H1 (cell line): ENCODE measurements at regions not wholly inside any gene's neighbourhood (a gene's known extent, or its start where the extent isn't known, plus 50 kb on each side); places are given as distances from the start of the nearest gene placed in this dataset.

Source experiments
- CTCF ChIA-PET: fragments of 300-600 bp; sonication (Branson Sonifier 250); formaldehyde crosslinking; loops from one replicate; lab custom pipeline; 2021; ENCODE audit not compliant: partially characterized antibody; lab: Charles Lee
- POLR2A ChIA-PET: fragments of 300-600 bp; sonication (Branson Sonifier 250); formaldehyde crosslinking; loops from one replicate; lab custom pipeline; 2021; ENCODE audit warnings: inconsistent platforms; ENCODE audit not compliant: partially characterized antibody; lab: Charles Lee
- DNase-seq, 2 experiments: peaks; one replicate each; pipeline versions ENCODE4 v3.0.0 to v3.0.0-alpha.2; 2010 to 2022; ENCODE audit warnings: low spot score in 2 of 2, low read depth in 1 of 2, mixed read lengths in 1 of 2
- FAIRE-seq: peaks from 2 replicates; lab custom pipeline; 2011; peaks lifted over from hg19 to GRCh38; lab: Jason Lieb, UNC
- H2AFZ ChIP-seq: 2 replicates; pipeline ENCODE4 v1.8.1; 2012; ENCODE audit warnings: low read length, inconsistent platforms
- H2AK5ac ChIP-seq: 2 replicates; pipeline ENCODE4 v1.6.1; 2013; ENCODE audit warnings: low read depth, low read length
- H2BK120ac ChIP-seq: replicated peaks from 2 replicates; pipeline ENCODE3; 2013; ENCODE audit warnings: low read depth, low read length, inconsistent platforms
- H2BK12ac ChIP-seq: 2 replicates; pipeline ENCODE4 v1.6.1; 2013; ENCODE audit warnings: low read depth, low read length
- H2BK15ac ChIP-seq: 2 replicates; pipeline ENCODE4 v1.6.1; 2013; ENCODE audit warnings: low read length
- H2BK20ac ChIP-seq: 2 replicates; pipeline ENCODE4 v1.6.1; 2013; ENCODE audit warnings: low read length
- H2BK5ac ChIP-seq: 2 replicates; pipeline ENCODE4 v1.6.1; 2013; ENCODE audit warnings: low read depth, low read length
- H3K14ac ChIP-seq: 2 replicates; pipeline ENCODE4 v1.6.1; 2013; ENCODE audit warnings: inconsistent platforms; ENCODE audit not compliant: insufficient read length
- H3K18ac ChIP-seq: 2 replicates; pipeline ENCODE4 v1.6.1; 2013; ENCODE audit warnings: low read length; ENCODE audit errors: extremely low read depth
- H3K23ac ChIP-seq: 2 replicates; pipeline ENCODE4 v1.6.1; 2013; ENCODE audit warnings: inconsistent platforms; ENCODE audit not compliant: insufficient read length
- H3K23me2 ChIP-seq: 2 replicates; pipeline ENCODE4 v1.6.1; 2013; ENCODE audit warnings: low read depth, low read length
- H3K27ac ChIP-seq: 2 replicates; pipeline ENCODE4 v1.6.1; 2011; ENCODE audit warnings: low read depth, low read length, inconsistent platforms
- H3K27me3 ChIP-seq, 4 experiments: replicated peaks in 1 of 4; 1 replicate in 1 of 4; 2 replicates in 3 of 4; pipeline versions ENCODE4 v1.6.1 to v1.8.1; 2011 to 2013; ENCODE audit warnings: low read length in 3 of 4, mild to moderate bottlenecking in 3 of 4, inconsistent platforms in 2 of 4, mixed read lengths in 2 of 4, moderate library complexity in 1 of 4; ENCODE audit not compliant: control insufficient read depth in 3 of 4, insufficient read depth in 3 of 4; ENCODE audit errors: extremely low read depth in 1 of 4
- H3K36me3 ChIP-seq, 4 experiments: 2 replicates each; pipeline versions ENCODE4 v1.6.1 to v1.8.1; 2011 to 2013; ENCODE audit warnings: mild to moderate bottlenecking in 4 of 4, low read length in 3 of 4, moderate library complexity in 2 of 4, control low read depth in 1 of 4, inconsistent platforms in 1 of 4; ENCODE audit not compliant: insufficient read depth in 4 of 4, control insufficient read depth in 2 of 4
- H3K4ac ChIP-seq: replicated peaks from 2 replicates; pipeline ENCODE3; 2013; ENCODE audit warnings: low read length, low read depth, mixed read lengths, inconsistent platforms; ENCODE audit not compliant: insufficient read length
- H3K4me1 ChIP-seq, 4 experiments: replicated peaks in 1 of 4; 1 replicate in 1 of 4; 2 replicates in 3 of 4; pipeline versions ENCODE4 v1.6.1 to v1.8.1; 2011 to 2013; ENCODE audit warnings: low read length in 3 of 4, inconsistent platforms in 2 of 4, mixed read lengths in 1 of 4; ENCODE audit not compliant: insufficient read depth in 4 of 4, control insufficient read depth in 3 of 4
- H3K4me2 ChIP-seq, 2 experiments: 2 replicates each; pipeline versions ENCODE4 v1.6.1 to v1.8.1; 2011 to 2013; ENCODE audit warnings: low read depth in 2 of 2, low read length in 2 of 2, control low read depth in 1 of 2, inconsistent platforms in 1 of 2, mild to moderate bottlenecking in 1 of 2; ENCODE audit not compliant: insufficient read depth in 1 of 2
- H3K4me3 ChIP-seq, 4 experiments: fragments of 200-600, 300-600 bp in 1 of 4; sonication (generic), shearing (Covaris generic), sonication (Bioruptor Twin) in 1 of 4; 2 replicates each; pipeline versions ENCODE4 v1.5.1 to v1.8.1; 2011 to 2016; ENCODE audit warnings: low read length in 4 of 4, low read depth in 3 of 4, control low read depth in 2 of 4, inconsistent platforms in 2 of 4, mild to moderate bottlenecking in 2 of 4, mixed read lengths in 1 of 4, moderate library complexity in 1 of 4; ENCODE audit not compliant: insufficient read depth in 2 of 4; ENCODE audit errors: extremely low read depth in 1 of 4
- H3K56ac ChIP-seq: replicated peaks from 2 replicates; pipeline ENCODE3; 2013; ENCODE audit warnings: low read depth, mild to moderate bottlenecking, mixed read lengths, low read length, inconsistent platforms; ENCODE audit not compliant: insufficient read length
- H3K79me1 ChIP-seq: 2 replicates; pipeline ENCODE4 v1.6.1; 2013; ENCODE audit warnings: low read depth, low read length, control low read depth
- H3K79me2 ChIP-seq, 2 experiments: 2 replicates each; pipeline versions ENCODE4 v1.6.1 to v1.8.1; 2012 to 2013; ENCODE audit warnings: low read length in 2 of 2, mild to moderate bottlenecking in 2 of 2, inconsistent platforms in 1 of 2; ENCODE audit not compliant: insufficient read depth in 2 of 2, control insufficient read depth in 1 of 2
- H3K9ac ChIP-seq, 4 experiments: replicated peaks in 1 of 4; 1 replicate in 1 of 4; 2 replicates in 3 of 4; pipeline versions ENCODE4 v1.6.1 to v1.8.1; 2011 to 2013; ENCODE audit warnings: low read depth in 3 of 4, low read length in 3 of 4, control low read depth in 2 of 4, mild to moderate bottlenecking in 2 of 4, moderate library complexity in 2 of 4, inconsistent platforms in 1 of 4; ENCODE audit errors: extremely low read depth in 1 of 4
- H3K9me3 ChIP-seq, 2 experiments: 2 replicates each; pipeline versions ENCODE4 v1.6.1 to v1.8.1; 2012 to 2013; ENCODE audit warnings: mild to moderate bottlenecking in 2 of 2, moderate library complexity in 2 of 2, control low read depth in 1 of 2, inconsistent platforms in 1 of 2, low read depth in 1 of 2, low read length in 1 of 2, mixed read lengths in 1 of 2; ENCODE audit not compliant: insufficient read depth in 2 of 2
- H4K20me1 ChIP-seq, 2 experiments: replicated peaks in 1 of 2; 2 replicates each; pipeline versions ENCODE3 to v1.8.1; 2011 to 2013; ENCODE audit warnings: inconsistent platforms in 2 of 2, low read length in 2 of 2, mild to moderate bottlenecking in 1 of 2; ENCODE audit not compliant: insufficient read depth in 2 of 2, control insufficient read depth in 1 of 2
- H4K5ac ChIP-seq: 2 replicates; pipeline ENCODE4 v1.6.1; 2013; ENCODE audit warnings: low read length, low read depth, mixed read lengths, inconsistent platforms; ENCODE audit not compliant: insufficient read length
- H4K8ac ChIP-seq: 2 replicates; pipeline ENCODE4 v1.8.0; 2013; ENCODE audit warnings: mild to moderate bottlenecking, moderate library complexity, low read length, inconsistent platforms; ENCODE audit not compliant: insufficient read depth; ENCODE audit errors: extremely low read depth
- H4K91ac ChIP-seq: replicated peaks from 2 replicates; pipeline ENCODE3; 2013; ENCODE audit warnings: low read length, mixed read lengths, inconsistent platforms; ENCODE audit not compliant: insufficient read length
- CBX8 ChIP-seq: fragments of 300-800, 300-1000 bp; sonication (generic); IDR thresholded peaks from 2 replicates; pipeline ENCODE4 v1.7.1; 2016; ENCODE audit warnings: low read depth, low read length, borderline replicate concordance
- CTCF ChIP-seq, 3 experiments: IDR thresholded peaks; 1 replicate in 2 of 3; 2 replicates in 1 of 3; pipeline versions ENCODE4 v1.5.1 to v1.6.1; 2011; ENCODE audit warnings: low read length in 3 of 3, mild to moderate bottlenecking in 3 of 3, inconsistent platforms in 2 of 3, low read depth in 1 of 3, moderate library complexity in 1 of 3; ENCODE audit not compliant: insufficient read depth in 1 of 3; ENCODE audit errors: control extremely low read depth in 1 of 3
- JUND ChIP-seq: IDR thresholded peaks from 2 replicates; pipeline ENCODE4 v1.6.1; 2011; ENCODE audit warnings: mild to moderate bottlenecking, improper control_type of control experiment, low read length
- NRF1 ChIP-seq: IDR thresholded peaks from 2 replicates; pipeline ENCODE4 v1.6.1; 2011; ENCODE audit warnings: mild to moderate bottlenecking, low read depth, low read length, improper control_type of control experiment
- RFX5 ChIP-seq: IDR thresholded peaks from 2 replicates; pipeline ENCODE4 v1.6.1; 2011; ENCODE audit warnings: low read depth, low read length, improper control_type of control experiment, borderline replicate concordance
- SIN3A ChIP-seq, 2 experiments: IDR thresholded peaks in 1 of 2; conservative IDR thresholded peaks in 1 of 2; 2 replicates each; pipeline ENCODE4 v1.6.1; 2011 to 2012; ENCODE audit warnings: low read length in 2 of 2, improper control_type of control experiment in 1 of 2, low read depth in 1 of 2, mild to moderate bottlenecking in 1 of 2
- TEAD4 ChIP-seq: IDR thresholded peaks from 2 replicates; pipeline ENCODE4 v1.6.1; 2012; ENCODE audit warnings: low read depth, low read length, inconsistent platforms, mixed read lengths

DNA sequence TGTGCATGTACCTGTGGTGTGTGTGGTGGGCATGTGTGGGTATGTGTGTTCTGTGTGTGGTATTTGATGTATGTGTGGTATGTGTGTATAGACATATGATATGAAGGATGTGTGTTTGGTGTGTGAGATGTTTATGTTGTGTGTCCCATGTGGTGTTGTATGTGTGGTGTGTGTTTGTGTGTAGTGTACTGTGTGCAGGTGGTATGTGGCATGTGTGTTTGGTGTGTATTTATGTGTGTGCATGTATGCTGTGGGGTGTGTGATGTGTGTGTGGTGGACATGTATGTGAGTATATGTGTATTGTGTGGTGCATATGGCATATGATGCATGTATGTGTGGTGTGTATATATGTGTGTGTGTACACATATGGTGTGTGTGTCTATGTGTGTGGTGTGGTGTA lies 718.8 kb upstream of the SOX11 start:
- H3K4me1 ChIP-seq: no peaks in the 10 kb centered on the region
- H3K9me3 ChIP-seq: no peaks in the 10 kb centered on the region
- H2BK12ac ChIP-seq: 0 out of 2 replicates have a peak overlapping the region, but pooled peaks have one; percentile 5
- H3K14ac ChIP-seq: no peak overlapping the region
- no peak overlapping the region for H3K23ac ChIP-seq
- TF ChIP-seq SIN3A (conservative IDR thresholded peaks at IDR 0.05 in 1 of 2, IDR thresholded peaks at IDR 0.05 in 1 of 2; ENCODE audit: low read depth in 1 of 2, low read length in 2 of 2): no peak
- no peak for TF ChIP-seq CTCF (IDR thresholded peaks at IDR 0.05; ENCODE audit: control extremely low read depth in 1 of 3, insufficient read depth in 1 of 3, low read depth in 1 of 3, low read length in 3 of 3)
- no peak for TF ChIP-seq TEAD4
- no peak for TF ChIP-seq RFX5
- TF ChIP-seq CBX8: no peak
- no peak for TF ChIP-seq NRF1
- TF ChIP-seq JUND: no peak
- TF ChIP-seq, all 59 proteins: peak for 0
- ChIA-PET CTCF (no interaction called here), POLR2A (no interaction called here)
- H3K79me2 ChIP-seq: no peaks in the 10 kb centered on the region
- no peak overlapping the region for H4K5ac ChIP-seq
- H3K27me3 ChIP-seq: no peaks in the 10 kb centered on the region
- H3K36me3 ChIP-seq: no peaks in the 10 kb centered on the region
- no peak overlapping the region for H3K4me2 ChIP-seq
- H2BK20ac ChIP-seq: peak overlapping the region; percentile 23; the same call in 1 of the 2 replicates
- no peak for FAIRE-seq
- peaks cover 1 to 7% of the 10 kb centered on the region in 2 experiments for H4K20me1 ChIP-seq
- H3K27ac ChIP-seq: no peak overlapping the region
- no peak for DNase-seq
- H2BK15ac ChIP-seq: no peak overlapping the region
- peaks cover 11% of the 10 kb centered on the region; the same call in 1 of the 2 replicates for H3K23me2 ChIP-seq
- no peak overlapping the region for H4K8ac ChIP-seq
- H2BK5ac ChIP-seq: no peak overlapping the region
- no peak overlapping the region for H3K4me3 ChIP-seq
- H3K9ac ChIP-seq: no peak overlapping the region
- H2AK5ac ChIP-seq: no peak overlapping the region
- H3K56ac ChIP-seq: peak overlapping the region; percentile 94
- no peak overlapping the region for H3K18ac ChIP-seq
- no peak overlapping the region for H2BK120ac ChIP-seq
- no peaks in the 10 kb centered on the region for H3K79me1 ChIP-seq
- peak overlapping the region; percentile 79 for H4K91ac ChIP-seq
- no peak overlapping the region for H2AFZ ChIP-seq
- H3K4ac ChIP-seq: no peak overlapping the region
